Transverse colon (tissue), 4 donors: ENCODE measurements at regions not wholly inside any gene's neighbourhood (a gene's known extent, or its start where the extent isn't known, plus 50 kb on each side); places are given as distances from the start of the nearest gene placed in this dataset.

ENCODE experiments used
- DNase-seq: peaks from one replicate; pipeline ENCODE4 v3.0.0-alpha.2; 2019
- H3K27ac ChIP-seq, 4 donors: fragments of 200-600 bp; sonication (generic); 2 replicates each; pipeline ENCODE4 v1.5.1; 2016 to 2018; ENCODE audit warnings: inconsistent platforms in 4 of 4
- H3K27me3 ChIP-seq: fragments of 200-600 bp; sonication (generic); 2 replicates; pipeline ENCODE4 v1.5.1; 2017; ENCODE audit warnings: inconsistent platforms
- H3K36me3 ChIP-seq, 4 donors: fragments of 200-600 bp; sonication (generic); 2 replicates each; pipeline ENCODE4 v1.5.1; 2017 to 2019; ENCODE audit warnings: inconsistent platforms in 4 of 4
- H3K4me1 ChIP-seq, 4 donors: fragments of 200-600 bp; sonication (generic); 2 replicates each; pipeline ENCODE4 v1.5.1; 2017 to 2020; ENCODE audit warnings: inconsistent platforms in 4 of 4
- H3K4me3 ChIP-seq, 4 donors: fragments of 200-600 bp; sonication (generic); 1 replicate in 1 of 4; 2 replicates in 3 of 4; pipeline versions ENCODE4 v1.5.1 to v1.6.1; 2017 to 2019; ENCODE audit warnings: inconsistent platforms in 4 of 4
- H3K9me3 ChIP-seq, 2 donors: fragments of 200-600 bp; sonication (generic); 2 replicates each; pipeline ENCODE4 v1.5.1; 2017 to 2019; ENCODE audit warnings: inconsistent platforms in 2 of 2
- EP300 ChIP-seq: sonication (generic); formaldehyde crosslinking; IDR thresholded peaks from one replicate; pipeline ENCODE4 v1.6.1; 2017; ENCODE audit warnings: antibody characterized with exemption, low read depth
- POLR2A ChIP-seq: fragments of 450-650 bp; IDR thresholded peaks from one replicate; pipeline ENCODE4 v1.6.1; 2016; ENCODE audit warnings: antibody characterized with exemption, mild to moderate bottlenecking, moderate library complexity
- POLR2AphosphoS5 ChIP-seq, 3 donors: sonication (generic); formaldehyde crosslinking; IDR thresholded peaks; one replicate each; pipeline ENCODE4 v1.6.1; 2016; ENCODE audit warnings: antibody characterized with exemption in 3 of 3
- WGBS, 2 donors: methylation state at CpG; one replicate each; pipeline ENCODE4 v1.1.5; 2018; ENCODE audit warnings: low coverage in 1 of 2; 5-methylcytosine and 5-hydroxymethylcytosine counted together
- in situ Hi-C, 4 donors: fragments of 200-750 bp; cut with MboI; loops; one replicate each; pipeline versions ENCODE4 v1.15.0 to v1.15.1; 2017; ENCODE audit warnings: low sequenced_read_pairs in 3 of 4, low pct_ligation_motif_present in 1 of 4, low pct_unique_long_range_greater_than_20kb in 1 of 4
- intact Hi-C: fragments of 100-400 bp; cut with DNase I; formaldehyde crosslinking; loops from one replicate; pipeline ENCODE4 v1.15.1; 2023; ENCODE audit warnings: low total_unique reads
- TF ChIP-seq, protein P1 (sequence below), 5 experiments: fragments of 200-600 bp in 3 of 5; fragments of 450-650 bp in 2 of 5; sonication (generic) in 3 of 5; IDR thresholded peaks; 1 replicate in 2 of 5; 2 replicates in 3 of 5; pipeline ENCODE4 v1.5.1; 2016 to 2017; ENCODE audit warnings: antibody characterized with exemption in 5 of 5, inconsistent platforms in 3 of 5, mild to moderate bottlenecking in 2 of 5, moderate library complexity in 1 of 5

GRCh38 chr5:12799165-12799564, 894.9 kb upstream of the CTNND2 start:
- H3K4me1 ChIP-seq: no peaks in the 10 kb centered on the region
- in situ Hi-C loops: no loop called here
- no peaks in the 10 kb centered on the region for H3K27me3 ChIP-seq
- H3K27ac ChIP-seq: no peak overlapping the region
- DNase-seq: no peak
- TF ChIP-seq POLR2AphosphoS5 (IDR thresholded peaks at IDR 0.05) (no peak), EP300 (no peak), POLR2A (no peak)
- TF ChIP-seq, protein P1, sequence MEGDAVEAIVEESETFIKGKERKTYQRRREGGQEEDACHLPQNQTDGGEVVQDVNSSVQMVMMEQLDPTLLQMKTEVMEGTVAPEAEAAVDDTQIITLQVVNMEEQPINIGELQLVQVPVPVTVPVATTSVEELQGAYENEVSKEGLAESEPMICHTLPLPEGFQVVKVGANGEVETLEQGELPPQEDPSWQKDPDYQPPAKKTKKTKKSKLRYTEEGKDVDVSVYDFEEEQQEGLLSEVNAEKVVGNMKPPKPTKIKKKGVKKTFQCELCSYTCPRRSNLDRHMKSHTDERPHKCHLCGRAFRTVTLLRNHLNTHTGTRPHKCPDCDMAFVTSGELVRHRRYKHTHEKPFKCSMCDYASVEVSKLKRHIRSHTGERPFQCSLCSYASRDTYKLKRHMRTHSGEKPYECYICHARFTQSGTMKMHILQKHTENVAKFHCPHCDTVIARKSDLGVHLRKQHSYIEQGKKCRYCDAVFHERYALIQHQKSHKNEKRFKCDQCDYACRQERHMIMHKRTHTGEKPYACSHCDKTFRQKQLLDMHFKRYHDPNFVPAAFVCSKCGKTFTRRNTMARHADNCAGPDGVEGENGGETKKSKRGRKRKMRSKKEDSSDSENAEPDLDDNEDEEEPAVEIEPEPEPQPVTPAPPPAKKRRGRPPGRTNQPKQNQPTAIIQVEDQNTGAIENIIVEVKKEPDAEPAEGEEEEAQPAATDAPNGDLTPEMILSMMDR (IDR thresholded peaks at IDR 0.05): no peak
- no peaks in the 10 kb centered on the region for H3K9me3 ChIP-seq
- H3K36me3 ChIP-seq: no peaks in the 10 kb centered on the region
- 82 to 85% methylated on average over 5 of the region's 5 CpGs for WGBS, 2 donors
- no peak overlapping the region for H3K4me3 ChIP-seq
- intact Hi-C loops: no loop called here

DNA sequence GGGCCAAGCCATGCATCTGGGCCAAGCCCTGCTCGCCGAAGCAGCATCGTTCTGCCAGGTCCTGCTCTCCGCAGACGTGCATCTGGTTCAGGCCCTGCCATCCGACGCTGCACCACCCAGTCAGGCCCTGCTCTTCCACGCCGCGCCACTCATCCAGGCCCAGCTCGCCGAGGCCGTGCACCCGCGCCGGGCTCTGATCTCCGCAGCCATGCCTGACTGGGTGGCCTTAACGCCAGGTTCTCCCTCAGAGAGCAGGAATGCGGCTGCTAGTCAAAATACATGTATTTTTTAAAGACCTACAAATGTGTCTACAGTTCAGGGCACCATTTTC, 891.1 kb upstream of the CTNND2 start:
- Histone ChIP-seq H3K27me3 (no peaks in the 10 kb centered on the region), H3K4me1 (no peaks in the 10 kb centered on the region), H3K9me3 (no peaks in the 10 kb centered on the region), H3K36me3 (no peaks in the 10 kb centered on the region), H3K27ac (no peak overlapping the region), H3K4me3 (no peak overlapping the region)
- DNase-seq: no peak
- in situ Hi-C loops: no loop called here
- intact Hi-C loops: no loop called here
- 91% methylated on average over 19 of the region's 19 CpGs; no CpG with 5 or more reads in 1 of the 2 donors for WGBS, 2 donors
- no peak for TF ChIP-seq POLR2AphosphoS5 (IDR thresholded peaks at IDR 0.05)
- no peak for TF ChIP-seq EP300
- no peak for TF ChIP-seq POLR2A
- TF ChIP-seq, protein P1 (IDR thresholded peaks at IDR 0.05): no peak

- H3K9me3 ChIP-seq: no peaks in the 10 kb centered on the region
- DNase-seq: no peak
- 75 to 96% methylated on average over 4 to 51 of the region's 53 CpGs for WGBS, 2 donors
- in situ Hi-C loops (no loop called here), intact Hi-C loops (no loop called here)
- no peak overlapping the region for H3K4me3 ChIP-seq
- no peaks in the 10 kb centered on the region for H3K27me3 ChIP-seq
- TF ChIP-seq EP300 (no peak), POLR2AphosphoS5 (IDR thresholded peaks at IDR 0.05) (no peak)
- TF ChIP-seq, protein P1 (IDR thresholded peaks at IDR 0.05): no peak
- H3K4me1 ChIP-seq: no peaks in the 10 kb centered on the region
- no peaks in the 10 kb centered on the region for H3K36me3 ChIP-seq
- H3K27ac ChIP-seq: no peak overlapping the region
Measured at GRCh38 chr5:12794476-12795332, 890.5 kb upstream of the CTNND2 start.

DNA sequence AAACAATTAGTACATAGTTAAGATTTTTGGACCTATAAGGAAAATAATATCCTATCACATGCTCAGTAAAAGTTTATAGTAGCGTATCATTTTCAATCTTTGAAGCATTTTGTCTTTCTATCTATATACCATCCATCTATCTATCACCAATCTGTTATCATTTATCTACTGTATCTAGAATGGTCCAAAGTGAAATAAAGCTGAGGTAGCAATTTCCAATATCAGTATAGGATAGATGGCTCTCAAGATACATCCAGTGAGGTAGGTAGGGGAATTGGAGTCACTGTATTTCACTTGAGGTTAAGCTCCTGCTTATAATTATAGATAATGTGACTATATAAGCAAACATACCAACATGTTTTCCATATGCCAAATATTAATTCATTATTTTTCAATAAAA, 889.1 kb upstream of the CTNND2 start:
- in situ Hi-C loops: no loop called here
- Histone ChIP-seq H3K36me3 (no peaks in the 10 kb centered on the region), H3K27ac (no peak overlapping the region), H3K9me3 (no peaks in the 10 kb centered on the region), H3K27me3 (no peaks in the 10 kb centered on the region), H3K4me1 (no peaks in the 10 kb centered on the region), H3K4me3 (no peak overlapping the region)
- no peak for TF ChIP-seq POLR2AphosphoS5 (IDR thresholded peaks at IDR 0.05)
- no peak for TF ChIP-seq EP300
- TF ChIP-seq POLR2A: no peak
- TF ChIP-seq, protein P1 (IDR thresholded peaks at IDR 0.05): no peak
- 98 to 100% methylated on average over 1 of the region's 1 CpG for whole genome bisulfite sequencing, 2 donors
- intact Hi-C loops: no loop called here
- no peak for DNase-seq
